ENCODE measurements at regions not wholly inside any gene's neighbourhood (a gene's known extent, or its start where the extent isn't known, plus 50 kb on each side); places are given as distances from the start of the nearest gene placed in this dataset.
"Not testable (repeated sequence)": the region's sequence is repeated elsewhere in the genome, so short reads cannot be mapped to it uniquely, and the experiment has no call there.

DNA sequence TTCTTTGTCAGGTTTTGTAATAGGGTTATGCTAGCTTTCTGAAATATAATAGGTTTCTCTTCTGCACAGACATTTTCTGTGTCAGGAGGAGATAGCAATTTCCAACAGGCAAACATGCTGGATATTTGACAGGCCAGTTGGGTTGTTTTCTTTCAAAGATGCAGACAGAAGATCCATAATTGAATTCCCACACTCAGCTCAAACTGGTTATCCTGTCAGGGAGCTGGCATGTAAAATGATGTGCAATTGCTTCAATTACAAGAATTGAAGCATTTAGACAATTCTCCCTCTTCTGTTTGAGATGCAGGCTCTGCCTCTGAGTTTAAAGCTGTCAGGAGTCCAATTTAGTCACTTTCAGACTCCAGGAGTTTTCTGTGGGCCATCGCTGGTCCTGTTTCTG lies 146.2 kb upstream of the ZKSCAN2 start:
- no peaks in the 10 kb centered on the region for H3K36me3 ChIP-seq (ENCODE audit: insufficient read depth)
- WGBS, result 82% methylated on average over 1 of the region's 1 CpG
- H3K4me1 ChIP-seq (ENCODE audit: insufficient read depth), result no peaks in the 10 kb centered on the region
- no peak overlapping the region for H3K27ac ChIP-seq (ENCODE audit: low read depth)
- no peak for DNase-seq (ENCODE audit: extremely low spot score)
- no peak overlapping the region for H3K4me3 ChIP-seq (ENCODE audit: low read depth, low read length)

DNA sequence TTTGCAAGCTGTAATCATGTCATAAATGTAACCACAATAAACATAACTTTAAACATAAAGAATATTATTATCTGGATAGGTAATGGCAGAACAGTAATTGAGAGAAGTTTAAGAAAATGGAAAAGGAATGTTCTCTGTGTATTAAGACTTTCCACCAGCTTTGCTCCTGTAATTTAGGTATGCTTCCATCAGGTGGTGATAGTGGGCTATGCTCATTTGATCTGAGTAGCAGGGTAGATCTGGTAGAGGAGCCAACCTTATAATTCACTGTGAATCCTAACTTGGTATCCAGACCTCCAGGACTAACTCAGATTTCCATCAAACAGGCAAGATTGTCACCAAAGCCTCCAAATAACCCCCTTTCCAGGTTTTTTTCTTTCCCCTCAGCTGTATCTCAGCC lies 137.9 kb upstream of the ZKSCAN2 start:
- H3K36me3 ChIP-seq (ENCODE audit: insufficient read depth), result no peaks in the 10 kb centered on the region
- H3K4me1 ChIP-seq (ENCODE audit: insufficient read depth), result no peaks in the 10 kb centered on the region
- H3K27ac ChIP-seq (ENCODE audit: low read depth), result no peak overlapping the region
- no peak for DNase-seq (ENCODE audit: extremely low spot score)
- no peak overlapping the region for H3K4me3 ChIP-seq (ENCODE audit: low read depth, low read length)

DNA sequence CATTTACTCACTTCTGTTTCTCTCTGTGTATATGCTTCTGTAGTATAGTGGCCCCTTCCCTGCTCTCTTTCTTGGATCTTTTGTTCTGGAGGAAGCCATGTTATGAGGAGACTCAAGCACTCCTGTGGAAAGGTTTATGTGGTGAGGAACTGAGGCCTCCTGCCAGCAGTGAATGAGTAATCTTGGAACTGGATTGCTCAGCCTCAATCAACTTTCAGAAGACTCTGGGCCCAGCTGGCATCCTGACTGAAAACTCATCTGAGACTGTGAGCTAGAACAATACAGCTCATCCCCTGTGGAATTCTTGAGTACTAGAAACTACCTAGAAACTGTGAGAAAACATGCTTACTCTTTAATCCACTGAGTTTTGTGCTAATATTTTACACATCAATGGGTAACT lies 133.1 kb upstream of the ZKSCAN2 start:
- H3K27ac ChIP-seq (ENCODE audit: low read depth), result no peak overlapping the region
- no peak for DNase-seq (ENCODE audit: extremely low spot score)
- no peaks in the 10 kb centered on the region for H3K4me1 ChIP-seq (ENCODE audit: insufficient read depth)
- H3K4me3 ChIP-seq (ENCODE audit: low read depth, low read length), result no peak overlapping the region
- H3K36me3 ChIP-seq (ENCODE audit: insufficient read depth), result no peaks in the 10 kb centered on the region

DNA sequence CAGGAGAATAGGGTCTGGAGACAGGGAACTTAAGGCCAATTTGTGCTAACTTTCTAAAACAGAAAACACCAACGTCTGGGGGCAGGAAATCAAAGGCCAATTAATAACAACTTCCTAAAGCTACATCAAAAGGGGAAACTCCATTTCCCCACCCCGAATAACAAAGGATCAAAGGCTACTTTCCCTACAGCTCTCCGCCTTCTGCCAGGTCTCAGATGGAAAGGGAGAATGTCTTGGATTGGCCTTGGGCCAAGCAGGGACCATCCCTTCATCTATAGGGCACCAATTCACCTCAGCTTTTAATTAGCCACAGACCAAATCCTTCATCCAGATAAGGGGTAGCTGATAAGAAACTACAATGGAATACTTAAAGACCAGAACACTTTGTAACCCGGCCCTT lies 116.9 kb upstream of the ZKSCAN2 start:
- H3K27ac ChIP-seq (ENCODE audit: low read depth), result no peak overlapping the region
- H3K36me3 ChIP-seq (ENCODE audit: insufficient read depth), result no peaks in the 10 kb centered on the region
- H3K4me3 ChIP-seq (ENCODE audit: low read depth, low read length), result no peak overlapping the region
- no peak for DNase-seq (ENCODE audit: extremely low spot score)
- 29% methylated on average over 4 of the region's 4 CpGs for WGBS
- H3K4me1 ChIP-seq (ENCODE audit: insufficient read depth), result no peaks in the 10 kb centered on the region

- Histone ChIP-seq H3K4me3 (ENCODE audit: low read depth, low read length) (no peak overlapping the region), H3K27ac (ENCODE audit: low read depth) (no peak overlapping the region)
Observed at GRCh38 chr16:25372716-25373115, 115.1 kb upstream of the ZKSCAN2 start.

DNA sequence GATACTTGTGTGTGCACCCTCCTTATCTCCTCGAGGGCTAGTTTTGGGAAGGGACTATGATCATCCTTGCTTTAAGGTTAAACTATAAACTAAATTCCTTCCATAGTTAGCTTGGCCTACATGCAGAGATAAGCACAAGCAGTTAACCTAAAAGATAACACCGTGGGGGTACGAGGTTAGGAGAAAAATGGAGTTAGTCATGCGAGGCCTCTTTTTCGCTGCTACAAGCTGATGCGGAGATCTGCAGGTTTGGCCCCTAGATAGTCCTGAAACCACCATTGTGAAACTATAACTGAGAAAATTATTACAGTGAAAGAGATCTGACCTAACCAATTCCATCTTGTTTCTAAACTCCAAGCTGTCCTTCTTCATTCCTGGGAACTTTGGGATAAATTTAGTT lies 113.7 kb upstream of the ZKSCAN2 start:
- Histone ChIP-seq H3K27ac (ENCODE audit: low read depth) (no peak overlapping the region), H3K36me3 (ENCODE audit: insufficient read depth) (no peaks in the 10 kb centered on the region), H3K4me3 (ENCODE audit: low read depth, low read length) (no peak overlapping the region), H3K4me1 (ENCODE audit: insufficient read depth) (no peaks in the 10 kb centered on the region)
- no peak for DNase-seq (ENCODE audit: extremely low spot score)
- WGBS, result 41% methylated on average over 6 of the region's 6 CpGs

More at GRCh38 chr16:25372716-25373115, 115.1 kb upstream of the ZKSCAN2 start:
- H3K4me1 ChIP-seq (ENCODE audit: insufficient read depth), result no peaks in the 10 kb centered on the region
- H3K36me3 ChIP-seq (ENCODE audit: insufficient read depth), result no peaks in the 10 kb centered on the region
- DNase-seq (ENCODE audit: extremely low spot score), result no peak
- WGBS, result 68% methylated on average over 2 of the region's 2 CpGs

GRCh38 chr16:25370541-25370940 lies 112.9 kb upstream of the ZKSCAN2 start:
- Histone ChIP-seq H3K4me1 (ENCODE audit: insufficient read depth) (no peaks in the 10 kb centered on the region), H3K4me3 (ENCODE audit: low read depth, low read length) (no peak overlapping the region), H3K27ac (ENCODE audit: low read depth) (no peak overlapping the region), H3K36me3 (ENCODE audit: insufficient read depth) (no peaks in the 10 kb centered on the region)
- DNase-seq (ENCODE audit: extremely low spot score), result no peak
- 83% methylated on average over 6 of the region's 6 CpGs for WGBS

- Histone ChIP-seq H3K4me3 (ENCODE audit: low read depth, low read length) (no peak overlapping the region), H3K27ac (ENCODE audit: low read depth) (no peak overlapping the region), H3K4me1 (ENCODE audit: insufficient read depth) (no peaks in the 10 kb centered on the region), H3K36me3 (ENCODE audit: insufficient read depth) (no peaks in the 10 kb centered on the region)
- DNase-seq (ENCODE audit: extremely low spot score), result no peak
- WGBS, result 81% methylated on average over 8 of the region's 8 CpGs
Observed at GRCh38 chr16:25367773-25368524, 110.3 kb upstream of the ZKSCAN2 start.

DNA sequence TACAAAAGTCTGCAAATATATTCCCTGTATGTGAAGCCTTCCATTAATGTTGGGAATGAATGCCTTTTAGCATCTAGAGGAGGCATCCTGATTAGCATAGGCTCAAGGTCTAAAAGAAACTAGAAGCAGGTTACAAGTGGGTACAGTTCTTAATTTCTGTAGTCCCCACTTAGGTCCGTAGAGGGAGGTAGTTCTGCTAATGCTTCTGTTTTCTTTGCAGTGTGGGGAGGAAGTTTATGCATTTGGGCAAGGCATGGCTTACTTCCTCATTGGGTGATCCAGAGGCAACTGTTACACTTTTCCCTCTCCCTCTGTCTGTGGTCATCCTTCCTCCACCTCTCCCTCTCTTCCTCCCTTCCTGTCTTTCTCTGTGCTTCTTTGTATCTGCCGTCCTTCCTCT lies 108.4 kb upstream of the ZKSCAN2 start:
- WGBS, result 50% methylated on average over 2 of the region's 2 CpGs
- no peak overlapping the region for H3K27ac ChIP-seq (ENCODE audit: low read depth)
- no peak overlapping the region for H3K4me3 ChIP-seq (ENCODE audit: low read depth, low read length)
- no peaks in the 10 kb centered on the region for H3K4me1 ChIP-seq (ENCODE audit: insufficient read depth)
- DNase-seq (ENCODE audit: extremely low spot score), result no peak
- H3K36me3 ChIP-seq (ENCODE audit: insufficient read depth), result no peaks in the 10 kb centered on the region

- not testable (repeated sequence) for H3K27ac ChIP-seq (ENCODE audit: low read depth); H3K36me3 ChIP-seq (ENCODE audit: insufficient read depth); DNase-seq (ENCODE audit: extremely low spot score); H3K4me3 ChIP-seq (ENCODE audit: low read depth, low read length); H3K4me1 ChIP-seq (ENCODE audit: insufficient read depth)
- WGBS, result 71% methylated on average over 8 of the region's 8 CpGs
Observed at GRCh38 chr16:25359516-25359915, 101.9 kb upstream of the ZKSCAN2 start.

DNA sequence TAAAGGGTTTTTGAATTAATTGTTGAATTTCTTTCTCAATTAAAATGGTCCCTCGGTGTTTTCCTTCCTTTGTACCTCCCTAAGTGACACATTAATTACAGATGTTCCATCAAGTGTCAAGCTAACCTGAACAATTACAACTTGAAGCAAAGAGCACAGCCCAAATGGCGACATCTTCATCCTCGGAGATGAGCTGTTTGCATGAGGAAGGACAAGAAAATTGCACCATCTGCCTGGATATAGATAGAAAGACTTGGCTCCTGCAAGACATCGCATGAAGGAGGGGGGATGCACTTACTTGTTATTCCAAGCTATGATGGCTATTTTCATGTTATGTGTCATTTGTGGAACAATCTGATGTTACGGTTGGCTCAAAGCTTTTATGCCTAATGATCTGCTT lies 86.4 kb upstream of the ZKSCAN2 start:
- DNase-seq (ENCODE audit: extremely low spot score), result no peak
- no peak overlapping the region for H3K4me3 ChIP-seq (ENCODE audit: low read depth, low read length)
- 81% methylated on average over 5 of the region's 5 CpGs for WGBS
- H3K4me1 ChIP-seq (ENCODE audit: insufficient read depth), result no peaks in the 10 kb centered on the region
- H3K36me3 ChIP-seq (ENCODE audit: insufficient read depth), result no peaks in the 10 kb centered on the region
- no peak overlapping the region for H3K27ac ChIP-seq (ENCODE audit: low read depth)

- Histone ChIP-seq H3K36me3 (ENCODE audit: insufficient read depth) (no peaks in the 10 kb centered on the region), H3K4me3 (ENCODE audit: low read depth, low read length) (no peak overlapping the region), H3K4me1 (ENCODE audit: insufficient read depth) (no peaks in the 10 kb centered on the region), H3K27ac (ENCODE audit: low read depth) (no peak overlapping the region)
- 54% methylated on average over 2 of the region's 2 CpGs for WGBS
- no peak for DNase-seq (ENCODE audit: extremely low spot score)
Observed at GRCh38 chr16:25340973-25341372, 83.3 kb upstream of the ZKSCAN2 start.

- WGBS, result 63% methylated on average over 3 of the region's 3 CpGs
- no peak for DNase-seq (ENCODE audit: extremely low spot score)
- Histone ChIP-seq H3K27ac (ENCODE audit: low read depth) (no peak overlapping the region), H3K36me3 (ENCODE audit: insufficient read depth) (no peaks in the 10 kb centered on the region), H3K4me1 (ENCODE audit: insufficient read depth) (no peaks in the 10 kb centered on the region), H3K4me3 (ENCODE audit: low read depth, low read length) (no peak overlapping the region)
Observed at GRCh38 chr16:25317732-25318316, 60.2 kb upstream of the ZKSCAN2 start.

DNA sequence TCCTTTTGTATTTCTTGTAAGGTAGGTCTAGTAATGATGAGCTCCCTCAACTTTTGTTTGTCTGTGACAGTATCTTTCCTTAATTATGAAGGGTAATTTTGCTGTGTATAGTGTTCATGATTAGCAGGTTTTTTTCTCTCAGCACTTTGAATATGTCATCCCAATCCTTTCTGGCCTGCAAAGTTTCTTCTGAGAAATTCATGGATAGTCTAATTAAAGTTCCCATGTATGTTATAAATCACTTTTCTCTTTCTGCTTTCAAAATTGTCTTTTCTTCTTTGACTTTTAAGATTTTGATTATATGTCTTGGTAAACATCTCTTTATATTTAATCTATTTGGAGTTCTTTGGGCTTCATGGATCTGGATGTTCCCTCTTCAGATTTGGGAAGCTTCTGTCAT lies 54.3 kb upstream of the ZKSCAN2 start:
- no peak for DNase-seq (ENCODE audit: extremely low spot score)
- no peak overlapping the region for H3K4me3 ChIP-seq (ENCODE audit: low read depth, low read length)
- H3K36me3 ChIP-seq (ENCODE audit: insufficient read depth), result no peaks in the 10 kb centered on the region
- H3K4me1 ChIP-seq (ENCODE audit: insufficient read depth), result no peaks in the 10 kb centered on the region
- H3K27ac ChIP-seq (ENCODE audit: low read depth), result no peak overlapping the region

- 91% methylated on average over 2 of the region's 2 CpGs for WGBS
- H3K4me3 ChIP-seq (ENCODE audit: low read depth, low read length), result no peak overlapping the region
- H3K27ac ChIP-seq (ENCODE audit: low read depth), result no peak overlapping the region
- H3K4me1 ChIP-seq (ENCODE audit: insufficient read depth), result no peaks in the 10 kb centered on the region
- DNase-seq (ENCODE audit: extremely low spot score), result no peak
- no peaks in the 10 kb centered on the region for H3K36me3 ChIP-seq (ENCODE audit: insufficient read depth)
Observed at GRCh38 chr16:25311039-25311438, 53.4 kb upstream of the ZKSCAN2 start.

Measured in urinary bladder (tissue), 3 donors.